ENCODE measurements at regions not wholly inside any gene's neighbourhood (a gene's known extent, or its start where the extent isn't known, plus 50 kb on each side); places are given as distances from the start of the nearest gene placed in this dataset.

DNA sequence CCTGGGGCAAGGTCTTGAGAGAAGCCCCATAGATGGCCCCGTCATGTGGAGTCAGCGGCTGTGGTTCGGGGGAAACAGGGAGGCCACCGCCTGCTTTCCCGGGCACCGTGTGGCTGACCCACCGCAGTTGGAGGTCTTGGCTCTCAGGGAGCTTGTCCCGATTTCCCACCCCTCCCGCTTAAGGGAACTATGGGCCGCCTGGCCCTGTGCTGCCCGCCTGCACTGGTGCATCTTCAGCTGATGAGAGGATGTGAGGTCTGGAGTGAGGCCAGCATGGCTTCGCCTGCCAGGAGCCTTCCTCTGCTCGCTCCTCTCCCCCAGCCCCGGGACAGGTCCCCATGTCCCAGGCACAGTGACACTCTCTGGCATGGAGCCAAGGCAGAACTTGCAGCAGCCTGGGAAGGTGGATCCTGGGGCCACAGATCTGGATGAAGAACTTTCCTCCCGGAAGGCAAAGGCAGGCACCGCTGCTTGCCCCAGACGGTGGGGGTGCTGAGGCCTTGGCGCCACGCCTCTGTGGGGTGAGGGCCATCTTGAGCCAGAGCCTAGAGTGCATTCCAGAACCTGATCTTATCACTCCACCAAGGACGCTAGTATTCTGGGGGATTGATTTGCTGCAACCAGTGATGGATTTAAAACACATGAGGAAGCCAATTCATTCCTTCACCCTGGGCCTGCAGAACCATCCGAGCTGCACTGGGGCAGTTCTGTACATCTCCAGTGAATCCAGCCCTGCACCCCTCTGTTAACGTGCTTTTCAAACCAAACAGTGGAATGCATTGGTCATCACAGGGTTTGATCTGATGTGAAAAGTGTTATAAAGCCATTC, 178.6 kb upstream of the TNRC6C start:
- TF ChIP-seq POLR2A (IDR thresholded peaks at IDR 0.05) (no peak), CTCF (IDR thresholded peaks at IDR 0.05) (no peak)
